ENCODE measurements at regions not wholly inside any gene's neighbourhood (a gene's known extent, or its start where the extent isn't known, plus 50 kb on each side); places are given as distances from the start of the nearest gene placed in this dataset.

GRCh38 chr12:107560165-107560898, 125.3 kb upstream of the PWP1 start:
- no peak for DNase-seq

- DNase-seq, result no peak
Observed at GRCh38 chr12:107560899-107561285, 124.7 kb upstream of the PWP1 start.

- no peak for DNase-seq
Observed at GRCh38 chr12:107564946-107565345, 120.7 kb upstream of the PWP1 start.

GRCh38 chr12:107565551-107565950, 120.0 kb upstream of the PWP1 start:
- DNase-seq, result no peak

- DNase-seq, result no peak
Observed at GRCh38 chr12:107567876-107568619, 117.6 kb upstream of the PWP1 start.

- DNase-seq, result no peak
Observed at GRCh38 chr12:107568718-107569117, 116.9 kb upstream of the PWP1 start.

- no peak for DNase-seq
Observed at GRCh38 chr12:107570721-107571120, 114.9 kb upstream of the PWP1 start.

- no peak for DNase-seq
Observed at GRCh38 chr12:107571492-107571891, 114.1 kb upstream of the PWP1 start.

- no peak for DNase-seq
Observed at GRCh38 chr12:107574691-107575090, 110.9 kb upstream of the PWP1 start.

- no peak for DNase-seq
Observed at GRCh38 chr12:107580750-107581618, 104.6 kb upstream of the PWP1 start.

- no peak for DNase-seq
Observed at GRCh38 chr12:107581619-107582015, 104.0 kb upstream of the PWP1 start.

- no peak for DNase-seq
Observed at GRCh38 chr12:107583551-107583950, 102.0 kb upstream of the PWP1 start.

- no peak for DNase-seq
Observed at GRCh38 chr12:107584563-107584962, 101.0 kb upstream of the PWP1 start.

- no peak for DNase-seq
Observed at GRCh38 chr12:107586256-107586970, 99.2 kb upstream of the PWP1 start.

GRCh38 chr12:107590413-107590812, 95.2 kb upstream of the PWP1 start:
- no peak for DNase-seq

GRCh38 chr12:107590814-107591375, 94.7 kb upstream of the PWP1 start:
- DNase-seq, result no peak

GRCh38 chr12:107593713-107594381, 91.8 kb upstream of the PWP1 start:
- no peak for DNase-seq

- no peak for DNase-seq
Observed at GRCh38 chr12:107594995-107595394, 90.6 kb upstream of the PWP1 start.

- DNase-seq, result no peak
Observed at GRCh38 chr12:107597695-107598410, 87.7 kb upstream of the PWP1 start.

- no peak for DNase-seq
Observed at GRCh38 chr12:107598906-107599305, 86.7 kb upstream of the PWP1 start.

- DNase-seq, result no peak
Observed at GRCh38 chr12:107600581-107601144, 84.9 kb upstream of the PWP1 start.
